ENCODE measurements at regions not wholly inside any gene's neighbourhood (a gene's known extent, or its start where the extent isn't known, plus 50 kb on each side); places are given as distances from the start of the nearest gene placed in this dataset.

DNA sequence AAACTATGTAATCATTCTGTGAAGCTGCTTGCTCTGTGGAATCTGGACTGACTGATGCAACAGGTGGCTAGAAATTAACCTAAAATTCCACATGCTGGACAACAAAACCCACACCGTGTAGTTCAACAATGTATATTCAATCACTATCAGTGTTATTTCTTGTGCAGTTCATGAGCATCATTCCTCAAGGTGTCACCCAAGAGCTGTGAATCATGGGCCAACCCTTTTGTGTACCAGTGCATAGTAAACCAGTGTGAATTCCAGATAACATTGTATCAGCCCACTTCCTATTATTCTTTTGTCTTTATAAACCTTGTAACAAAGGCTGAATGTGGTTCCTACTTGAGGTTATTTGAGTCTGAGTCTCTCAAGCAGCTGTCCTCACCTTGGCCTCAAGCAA lies 905.2 kb upstream of the ZNF722 start:
- Histone ChIP-seq H3K4me3 (ENCODE audit: low read length in 3 of 3) (no peak overlapping the region), H3K4me1 (ENCODE audit: control insufficient read depth in 2 of 3, insufficient read depth in 2 of 3, low read depth in 1 of 3, low read length in 3 of 3) (no peaks in the 10 kb centered on the region), H3K36me3 (ENCODE audit: control insufficient read depth in 2 of 3, insufficient read depth in 3 of 3, low read length in 3 of 3) (no peaks in the 10 kb centered on the region), H3K27me3 (ENCODE audit: control insufficient read depth, insufficient read depth, low read length) (no peaks in the 10 kb centered on the region), H3K27ac (ENCODE audit: low read depth in 2 of 2, low read length in 2 of 2) (no peak overlapping the region), H3K9me3 (ENCODE audit: control insufficient read depth in 2 of 3, insufficient read depth in 1 of 3, low read length in 3 of 3) (peaks cover 0 to 18% (median 3%) of the 10 kb centered on the region in 3 donors), H3K9ac (ENCODE audit: low read length in 3 of 3) (no peak overlapping the region)
- FAIRE-seq (no peak), DNase-seq (no peak)
- TF ChIP-seq, protein P1, sequence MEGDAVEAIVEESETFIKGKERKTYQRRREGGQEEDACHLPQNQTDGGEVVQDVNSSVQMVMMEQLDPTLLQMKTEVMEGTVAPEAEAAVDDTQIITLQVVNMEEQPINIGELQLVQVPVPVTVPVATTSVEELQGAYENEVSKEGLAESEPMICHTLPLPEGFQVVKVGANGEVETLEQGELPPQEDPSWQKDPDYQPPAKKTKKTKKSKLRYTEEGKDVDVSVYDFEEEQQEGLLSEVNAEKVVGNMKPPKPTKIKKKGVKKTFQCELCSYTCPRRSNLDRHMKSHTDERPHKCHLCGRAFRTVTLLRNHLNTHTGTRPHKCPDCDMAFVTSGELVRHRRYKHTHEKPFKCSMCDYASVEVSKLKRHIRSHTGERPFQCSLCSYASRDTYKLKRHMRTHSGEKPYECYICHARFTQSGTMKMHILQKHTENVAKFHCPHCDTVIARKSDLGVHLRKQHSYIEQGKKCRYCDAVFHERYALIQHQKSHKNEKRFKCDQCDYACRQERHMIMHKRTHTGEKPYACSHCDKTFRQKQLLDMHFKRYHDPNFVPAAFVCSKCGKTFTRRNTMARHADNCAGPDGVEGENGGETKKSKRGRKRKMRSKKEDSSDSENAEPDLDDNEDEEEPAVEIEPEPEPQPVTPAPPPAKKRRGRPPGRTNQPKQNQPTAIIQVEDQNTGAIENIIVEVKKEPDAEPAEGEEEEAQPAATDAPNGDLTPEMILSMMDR (IDR thresholded peaks at IDR 0.05; ENCODE audit: borderline replicate concordance, extremely low read depth, insufficient read depth): no peak
- intact Hi-C loops (cut with DNase I): no loop called here

DNA sequence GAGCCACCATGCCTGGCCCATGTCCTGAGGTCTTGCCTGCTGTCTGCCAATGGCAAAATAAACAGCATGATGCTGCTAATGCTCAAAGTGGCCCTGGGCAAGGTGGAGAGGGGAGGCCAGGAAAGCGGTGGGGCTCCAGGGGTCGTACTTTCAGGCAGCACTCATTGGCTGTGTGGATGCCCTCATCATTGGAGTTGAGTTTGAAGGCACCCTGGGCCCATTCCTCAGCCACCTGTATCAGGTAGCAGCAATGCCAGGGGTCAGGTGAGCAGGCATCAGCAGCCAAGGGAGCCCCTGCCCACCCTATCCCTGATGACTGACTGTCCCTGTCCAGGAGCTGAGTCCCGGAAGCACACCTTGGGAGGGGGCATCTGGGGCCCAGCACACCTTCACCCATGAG lies 902.5 kb upstream of the ZNF722 start:
- Histone ChIP-seq H3K9ac (ENCODE audit: low read length in 3 of 3) (no peak overlapping the region), H3K4me1 (ENCODE audit: control insufficient read depth in 2 of 3, insufficient read depth in 2 of 3, low read depth in 1 of 3, low read length in 3 of 3) (no peaks in the 10 kb centered on the region), H3K4me3 (ENCODE audit: low read length in 3 of 3) (no peak overlapping the region), H3K27ac (ENCODE audit: low read depth in 2 of 2, low read length in 2 of 2) (no peak overlapping the region), H3K27me3 (ENCODE audit: control insufficient read depth, insufficient read depth, low read length) (no peaks in the 10 kb centered on the region), H3K9me3 (ENCODE audit: control insufficient read depth in 2 of 3, insufficient read depth in 1 of 3, low read length in 3 of 3) (peaks cover 0 to 3% (median 2%) of the 10 kb centered on the region in 3 donors), H3K36me3 (ENCODE audit: control insufficient read depth in 2 of 3, insufficient read depth in 3 of 3, low read length in 3 of 3) (no peaks in the 10 kb centered on the region)
- TF ChIP-seq, protein P1 (IDR thresholded peaks at IDR 0.05; ENCODE audit: borderline replicate concordance, extremely low read depth, insufficient read depth): no peak
- FAIRE-seq (no peak), DNase-seq (no peak)
- intact Hi-C loops (cut with DNase I): no loop called here

DNA sequence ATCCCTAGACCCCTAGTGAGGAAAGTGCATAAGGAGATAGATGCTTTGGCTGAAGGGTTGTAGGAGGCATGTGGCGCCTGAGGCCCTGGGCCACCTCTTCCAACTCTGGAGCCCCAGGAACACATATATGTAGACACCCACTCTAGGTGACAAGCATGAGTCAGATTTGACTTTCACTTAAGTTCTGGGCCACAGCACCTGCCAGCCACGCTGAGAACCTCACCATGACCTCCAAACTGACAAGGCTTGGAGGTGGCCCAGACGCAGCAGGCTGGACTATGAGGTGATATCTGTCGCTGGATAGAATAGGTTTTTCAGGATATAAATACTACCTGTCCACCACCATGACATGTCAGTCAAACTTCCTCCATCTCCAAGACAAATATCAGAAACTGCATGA lies 894.0 kb upstream of the ZNF722 start:
- H3K27me3 ChIP-seq (ENCODE audit: control insufficient read depth, insufficient read depth, low read length): no peaks in the 10 kb centered on the region
- no peak overlapping the region for H3K27ac ChIP-seq (ENCODE audit: low read depth in 2 of 2, low read length in 2 of 2)
- intact Hi-C loops (cut with DNase I): no loop called here
- H3K9ac ChIP-seq (ENCODE audit: low read length in 3 of 3): no peak overlapping the region
- no peak for FAIRE-seq
- no peaks in the 10 kb centered on the region for H3K9me3 ChIP-seq (ENCODE audit: control insufficient read depth in 2 of 3, insufficient read depth in 1 of 3, low read length in 3 of 3)
- TF ChIP-seq, protein P1 (IDR thresholded peaks at IDR 0.05; ENCODE audit: borderline replicate concordance, extremely low read depth, insufficient read depth): no peak
- DNase-seq: no peak
- H3K36me3 ChIP-seq (ENCODE audit: control insufficient read depth in 2 of 3, insufficient read depth in 3 of 3, low read length in 3 of 3): no peaks in the 10 kb centered on the region
- no peak overlapping the region for H3K4me3 ChIP-seq (ENCODE audit: low read length in 3 of 3)
- H3K4me1 ChIP-seq (ENCODE audit: control insufficient read depth in 2 of 3, insufficient read depth in 2 of 3, low read depth in 1 of 3, low read length in 3 of 3): no peaks in the 10 kb centered on the region

DNA sequence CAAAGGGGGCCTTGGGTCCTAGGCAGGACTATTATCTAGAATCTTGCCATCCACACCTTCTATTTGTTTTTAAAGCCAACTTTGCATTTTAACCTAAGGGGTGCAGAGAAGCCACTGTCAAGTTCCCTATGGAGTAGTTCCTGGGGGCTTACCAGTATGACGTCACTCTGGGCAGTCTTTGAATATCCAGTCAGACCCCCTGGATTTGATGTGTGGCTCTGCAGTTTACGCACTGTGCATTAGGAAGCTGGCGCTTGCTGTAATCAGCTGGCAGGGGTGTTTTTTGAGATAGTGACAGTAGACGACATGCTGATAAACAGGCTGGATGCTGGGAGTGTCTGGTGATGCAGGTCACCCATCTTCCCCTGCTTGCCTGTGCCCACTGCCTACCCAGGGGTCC lies 892.7 kb upstream of the ZNF722 start:
- no peak for DNase-seq
- Histone ChIP-seq H3K4me1 (ENCODE audit: control insufficient read depth in 2 of 3, insufficient read depth in 2 of 3, low read depth in 1 of 3, low read length in 3 of 3) (no peaks in the 10 kb centered on the region), H3K4me3 (ENCODE audit: low read length in 3 of 3) (no peak overlapping the region), H3K27ac (ENCODE audit: low read depth in 2 of 2, low read length in 2 of 2) (no peak overlapping the region), H3K27me3 (ENCODE audit: control insufficient read depth, insufficient read depth, low read length) (no peaks in the 10 kb centered on the region), H3K9ac (ENCODE audit: low read length in 3 of 3) (no peak overlapping the region), H3K36me3 (ENCODE audit: control insufficient read depth in 2 of 3, insufficient read depth in 3 of 3, low read length in 3 of 3) (no peaks in the 10 kb centered on the region), H3K9me3 (ENCODE audit: control insufficient read depth in 2 of 3, insufficient read depth in 1 of 3, low read length in 3 of 3) (no peaks in the 10 kb centered on the region)
- TF ChIP-seq, protein P1 (IDR thresholded peaks at IDR 0.05; ENCODE audit: borderline replicate concordance, extremely low read depth, insufficient read depth): no peak
- FAIRE-seq: no peak
- intact Hi-C loops (cut with DNase I): no loop called here

Measured in kidney (tissue), 13 donors.